ENCODE measurements at regions not wholly inside any gene's neighbourhood (a gene's known extent, or its start where the extent isn't known, plus 50 kb on each side); places are given as distances from the start of the nearest gene placed in this dataset.
"Not testable (repeated sequence)": the region's sequence is repeated elsewhere in the genome, so short reads cannot be mapped to it uniquely, and the experiment has no call there.

DNA sequence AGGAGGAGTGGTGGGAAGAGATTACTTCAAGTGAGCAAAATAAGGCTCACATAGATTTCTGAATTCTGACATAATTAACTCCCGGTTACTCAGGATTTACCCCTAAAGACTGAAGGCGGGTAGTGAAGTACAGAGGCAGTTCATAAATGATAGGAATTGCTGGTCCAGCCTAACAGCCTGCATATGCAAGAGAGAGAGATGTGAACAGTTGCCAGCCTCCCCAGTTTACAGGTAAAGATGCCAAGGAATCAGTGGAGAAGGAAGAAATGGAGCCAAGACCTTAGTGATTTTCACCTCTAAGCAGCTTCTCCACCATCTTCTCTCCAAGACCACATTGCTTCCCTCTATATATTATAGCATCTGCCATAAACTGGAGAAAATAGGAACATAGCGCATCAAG is 91.8 kb upstream of the THUMPD2 start:
- no peak overlapping the region for H3K4me3 ChIP-seq
- intact Hi-C loops (cut with DNase I, micrococcal nuclease) = no loop called here
- ATAC-seq (no peak), DNase-seq (no peak)
- TF ChIP-seq, protein P1, sequence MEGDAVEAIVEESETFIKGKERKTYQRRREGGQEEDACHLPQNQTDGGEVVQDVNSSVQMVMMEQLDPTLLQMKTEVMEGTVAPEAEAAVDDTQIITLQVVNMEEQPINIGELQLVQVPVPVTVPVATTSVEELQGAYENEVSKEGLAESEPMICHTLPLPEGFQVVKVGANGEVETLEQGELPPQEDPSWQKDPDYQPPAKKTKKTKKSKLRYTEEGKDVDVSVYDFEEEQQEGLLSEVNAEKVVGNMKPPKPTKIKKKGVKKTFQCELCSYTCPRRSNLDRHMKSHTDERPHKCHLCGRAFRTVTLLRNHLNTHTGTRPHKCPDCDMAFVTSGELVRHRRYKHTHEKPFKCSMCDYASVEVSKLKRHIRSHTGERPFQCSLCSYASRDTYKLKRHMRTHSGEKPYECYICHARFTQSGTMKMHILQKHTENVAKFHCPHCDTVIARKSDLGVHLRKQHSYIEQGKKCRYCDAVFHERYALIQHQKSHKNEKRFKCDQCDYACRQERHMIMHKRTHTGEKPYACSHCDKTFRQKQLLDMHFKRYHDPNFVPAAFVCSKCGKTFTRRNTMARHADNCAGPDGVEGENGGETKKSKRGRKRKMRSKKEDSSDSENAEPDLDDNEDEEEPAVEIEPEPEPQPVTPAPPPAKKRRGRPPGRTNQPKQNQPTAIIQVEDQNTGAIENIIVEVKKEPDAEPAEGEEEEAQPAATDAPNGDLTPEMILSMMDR (IDR thresholded peaks at IDR 0.05) = no peak
- no peaks in the 10 kb centered on the region for H3K4me1 ChIP-seq (ENCODE audit: low read depth)
- H3K9me3 ChIP-seq = no peaks in the 10 kb centered on the region
- no peaks in the 10 kb centered on the region for H3K36me3 ChIP-seq (ENCODE audit: low read depth)

DNA sequence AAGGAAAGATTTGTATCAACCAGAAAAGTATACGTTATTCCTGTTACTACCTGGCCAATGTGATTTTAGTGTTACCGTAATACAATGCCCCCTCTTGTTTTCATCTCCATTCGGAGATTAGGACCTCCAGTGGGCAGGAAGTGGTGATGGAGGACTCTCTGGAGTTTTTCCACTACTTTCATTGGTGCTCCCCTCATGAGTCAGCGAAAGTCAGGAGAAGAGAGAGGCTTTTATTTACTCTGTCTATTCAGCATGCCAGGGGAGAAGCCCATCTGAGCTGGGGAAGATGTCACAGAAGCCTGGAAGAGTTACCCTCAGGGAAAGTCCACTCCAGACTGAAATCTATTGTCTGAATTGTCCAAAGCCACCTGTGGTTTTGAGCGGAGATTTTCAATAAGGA is 88.2 kb upstream of the THUMPD2 start:
- Histone ChIP-seq H3K36me3 (ENCODE audit: low read depth) (no peaks in the 10 kb centered on the region), H3K4me3 (no peak overlapping the region), H3K4me1 (ENCODE audit: low read depth) (no peaks in the 10 kb centered on the region), H3K9me3 (no peaks in the 10 kb centered on the region)
- intact Hi-C loops (cut with DNase I, micrococcal nuclease) = no loop called here
- TF ChIP-seq, protein P1 (IDR thresholded peaks at IDR 0.05) = no peak
- DNase-seq (no peak), ATAC-seq (no peak)

DNA sequence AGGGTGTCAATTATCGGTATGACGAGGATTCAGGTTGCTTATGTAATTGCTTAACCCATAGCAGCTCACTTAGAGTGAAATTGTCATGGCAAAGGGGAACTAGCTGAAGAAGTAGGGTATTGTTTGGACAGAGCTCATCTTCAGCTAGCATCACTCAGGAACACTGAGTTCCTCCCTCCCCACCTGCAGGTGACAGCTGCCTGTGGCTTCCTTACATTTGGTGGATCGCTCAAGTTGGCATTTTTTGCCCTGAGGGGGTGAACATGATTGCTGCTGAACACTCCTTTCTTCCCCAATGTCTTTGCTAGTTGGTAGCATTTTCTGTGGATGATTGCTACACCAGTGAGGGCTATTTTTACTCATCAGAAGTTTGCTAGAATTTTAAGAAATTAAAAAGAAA is 86.7 kb upstream of the THUMPD2 start:
- Histone ChIP-seq H3K4me3 (no peak overlapping the region), H3K9me3 (no peaks in the 10 kb centered on the region), H3K36me3 (ENCODE audit: low read depth) (no peaks in the 10 kb centered on the region), H3K4me1 (ENCODE audit: low read depth) (no peaks in the 10 kb centered on the region)
- intact Hi-C loops (cut with DNase I, micrococcal nuclease) = no loop called here
- no peak for DNase-seq
- no peak for ATAC-seq
- TF ChIP-seq, protein P1 (IDR thresholded peaks at IDR 0.05) = no peak

DNA sequence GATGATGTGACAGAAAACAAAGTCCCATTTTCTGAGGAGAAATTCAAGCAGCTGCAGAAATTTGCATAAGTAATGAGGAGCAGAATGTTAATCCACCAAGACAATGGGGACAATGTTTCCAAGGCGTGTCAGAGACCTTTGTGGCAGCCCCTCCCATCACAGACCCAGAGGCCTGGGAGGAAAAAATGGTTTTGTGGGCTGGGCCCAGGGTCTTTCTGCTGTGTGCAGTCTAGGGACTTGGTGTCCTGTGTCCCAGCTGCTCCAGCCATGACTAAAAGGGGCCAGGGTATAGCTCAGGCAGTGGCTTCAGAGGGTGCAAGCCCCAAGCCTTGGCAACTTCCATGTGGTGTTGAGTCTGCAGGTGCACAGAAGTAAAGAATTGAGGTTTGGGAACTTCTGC is 84.6 kb upstream of the THUMPD2 start:
- ATAC-seq; H3K9me3 ChIP-seq; H3K4me3 ChIP-seq; DNase-seq; intact Hi-C loops (cut with DNase I, micrococcal nuclease); H3K4me1 ChIP-seq (ENCODE audit: low read depth); H3K36me3 ChIP-seq (ENCODE audit: low read depth): not testable (repeated sequence)

DNA sequence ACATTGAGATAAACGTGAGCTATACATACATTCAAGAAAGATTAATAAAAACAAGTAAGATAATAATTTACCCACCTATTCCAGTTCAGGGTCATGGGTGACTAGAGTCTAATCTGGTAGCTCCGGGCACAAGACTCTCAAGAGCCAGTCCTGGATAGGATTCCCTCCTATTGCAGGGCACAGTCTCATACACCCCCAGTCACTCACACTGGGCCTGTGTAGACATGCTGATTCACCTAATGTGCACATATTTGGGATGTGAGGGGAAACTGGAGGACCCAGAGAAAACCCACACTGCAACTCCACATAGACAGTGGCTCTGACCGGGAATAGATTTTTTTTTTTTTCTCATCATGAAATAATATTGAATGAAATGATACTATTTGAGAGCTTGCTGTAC is 81.5 kb upstream of the THUMPD2 start:
- Histone ChIP-seq H3K36me3 (ENCODE audit: low read depth) (no peaks in the 10 kb centered on the region), H3K4me1 (ENCODE audit: low read depth) (no peaks in the 10 kb centered on the region), H3K9me3 (no peaks in the 10 kb centered on the region), H3K4me3 (no peak overlapping the region)
- TF ChIP-seq, protein P1 (IDR thresholded peaks at IDR 0.05) = no peak
- ATAC-seq = no peak
- intact Hi-C loops (cut with DNase I, micrococcal nuclease) = no loop called here
- no peak for DNase-seq

DNA sequence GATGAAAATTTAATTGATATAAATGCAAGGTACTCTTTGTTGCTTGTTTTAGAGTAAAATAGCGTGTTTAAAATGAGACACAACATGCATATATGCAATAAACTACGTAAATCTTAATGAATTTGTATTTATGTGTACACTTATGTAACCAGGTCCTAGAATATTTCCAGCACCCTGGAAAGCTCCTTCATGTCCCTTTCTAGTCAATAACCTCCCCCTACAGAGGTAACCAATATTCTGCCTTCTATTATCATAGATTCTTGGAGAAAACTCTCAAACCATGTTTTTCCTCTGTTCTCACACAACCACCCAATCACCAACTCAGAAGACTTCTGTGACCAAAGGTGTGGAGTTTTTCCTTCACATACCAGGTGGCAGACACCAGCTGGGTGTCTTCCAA is 79.6 kb upstream of the THUMPD2 start:
- ATAC-seq = no peak

More for the DNA sequence above, 79.6 kb upstream of the THUMPD2 start:
- intact Hi-C loops (cut with DNase I, micrococcal nuclease) = no loop called here
- no peak overlapping the region for H3K4me3 ChIP-seq
- H3K4me1 ChIP-seq (ENCODE audit: low read depth) = no peaks in the 10 kb centered on the region
- no peaks in the 10 kb centered on the region for H3K9me3 ChIP-seq
- no peak for DNase-seq
- H3K36me3 ChIP-seq (ENCODE audit: low read depth) = no peaks in the 10 kb centered on the region
- TF ChIP-seq, protein P1 (IDR thresholded peaks at IDR 0.05) = no peak

All from mucosa of descending colon (tissue), 3 donors.